HEK293T (cell line): ENCODE measurements at regions not wholly inside any gene's neighbourhood (a gene's known extent, or its start where the extent isn't known, plus 50 kb on each side); places are given as distances from the start of the nearest gene placed in this dataset.

Experiments
- ELF4 ChIP-seq: fragments of 450-650 bp; IDR thresholded peaks from 2 replicates; pipeline ENCODE4 v1.6.1; 2017; ENCODE audit warnings: antibody characterized with exemption
- LEF1 ChIP-seq: fragments of 450-650 bp; IDR thresholded peaks from 2 replicates; pipeline ENCODE4 v1.6.1; 2017; ENCODE audit warnings: mild to moderate bottlenecking, borderline replicate concordance
- SUZ12 ChIP-seq: fragments of 450-650 bp; IDR thresholded peaks from 2 replicates; pipeline ENCODE4 v1.6.1; 2016; ENCODE audit warnings: mild to moderate bottlenecking
- TARDBP ChIP-seq: fragments of 450-650 bp; IDR thresholded peaks from 2 replicates; pipeline ENCODE4 v1.6.1; 2016

GRCh38 chr17:43342589-43342890, 56.3 kb upstream of the ARL4D start:
- TF ChIP-seq ELF4 (no peak), LEF1 (no peak), SUZ12 (no peak), TARDBP (no peak)
